Astrocyte (in vitro differentiated cells and primary cell): ENCODE measurements at regions not wholly inside any gene's neighbourhood (a gene's known extent, or its start where the extent isn't known, plus 50 kb on each side); places are given as distances from the start of the nearest gene placed in this dataset.

Source experiments
- DNase-seq: peaks from one replicate; pipeline ENCODE4 v3.0.0-alpha.2; 2010; ENCODE audit warnings: low read depth
- FAIRE-seq: peaks from 2 replicates; lab custom pipeline; 2011; peaks lifted over from hg19 to GRCh38; lab: Jason Lieb, UNC
- H2AFZ ChIP-seq: 2 replicates; pipeline ENCODE4 v1.6.0; 2012; ENCODE audit warnings: low read depth, low read length, inconsistent platforms
- H3K27ac ChIP-seq: 2 replicates; pipeline ENCODE4 v1.5.1; 2011; ENCODE audit warnings: low read depth, low read length, inconsistent platforms
- H3K27me3 ChIP-seq: 2 replicates; pipeline ENCODE4 v1.6.0; 2011; ENCODE audit warnings: low read length, inconsistent platforms; ENCODE audit not compliant: insufficient read depth
- H3K36me3 ChIP-seq: 2 replicates; pipeline ENCODE4 v1.5.1; 2011; ENCODE audit warnings: low read length, inconsistent platforms; ENCODE audit not compliant: insufficient read depth
- H3K4me1 ChIP-seq: 2 replicates; pipeline ENCODE4 v1.5.1; 2011; ENCODE audit warnings: low read length, inconsistent platforms; ENCODE audit not compliant: insufficient read depth
- H3K4me2 ChIP-seq: 2 replicates; pipeline ENCODE4 v1.6.0; 2012; ENCODE audit warnings: low read length, inconsistent platforms
- H3K4me3 ChIP-seq: 2 replicates; pipeline ENCODE4 v1.5.1; 2011; ENCODE audit warnings: low read depth, mild to moderate bottlenecking, low read length, inconsistent platforms; ENCODE audit not compliant: insufficient read depth
- H3K79me2 ChIP-seq: 2 replicates; pipeline ENCODE4 v1.6.0; 2012; ENCODE audit warnings: mild to moderate bottlenecking, low read length, inconsistent platforms; ENCODE audit not compliant: insufficient read depth
- H3K9ac ChIP-seq: 2 replicates; pipeline ENCODE4 v1.6.0; 2012; ENCODE audit warnings: mild to moderate bottlenecking, low read length, inconsistent platforms
- H3K9me3 ChIP-seq: 2 replicates; pipeline ENCODE4 v1.5.1; 2012; ENCODE audit warnings: low read depth, mild to moderate bottlenecking, low read length, inconsistent platforms; ENCODE audit not compliant: insufficient read depth
- H4K20me1 ChIP-seq: 2 replicates; pipeline ENCODE4 v1.6.0; 2012; ENCODE audit warnings: low read length, inconsistent platforms; ENCODE audit not compliant: insufficient read depth
- H3K27ac Mint-ChIP-seq: one replicate; pipeline ENCODE4 v1.8.0; 2021; ENCODE audit warnings: mild to moderate bottlenecking, mixed read lengths; ENCODE audit not compliant: unreplicated experiment
- H3K27me3 Mint-ChIP-seq: one replicate; pipeline ENCODE4 v1.8.0; 2021; ENCODE audit warnings: low read depth, mixed read lengths; ENCODE audit not compliant: unreplicated experiment
- H3K36me3 Mint-ChIP-seq: one replicate; pipeline ENCODE4 v1.8.0; 2021; ENCODE audit warnings: low read depth, mixed read lengths; ENCODE audit not compliant: unreplicated experiment
- H3K4me1 Mint-ChIP-seq: one replicate; pipeline ENCODE4 v1.8.0; 2021; ENCODE audit warnings: low read depth, mixed read lengths; ENCODE audit not compliant: unreplicated experiment
- H3K4me3 Mint-ChIP-seq: one replicate; pipeline ENCODE4 v1.8.0; 2021; ENCODE audit warnings: mild to moderate bottlenecking, moderate library complexity, mixed read lengths; ENCODE audit not compliant: unreplicated experiment
- H3K9me3 Mint-ChIP-seq: one replicate; pipeline ENCODE4 v1.8.0; 2021; ENCODE audit warnings: mild to moderate bottlenecking, mixed read lengths; ENCODE audit not compliant: unreplicated experiment
- CTCF ChIP-seq: IDR thresholded peaks from 2 replicates; pipeline ENCODE4 v1.5.1; 2011; ENCODE audit warnings: low read depth, mild to moderate bottlenecking, inconsistent platforms, low read length, moderate library complexity; ENCODE audit not compliant: insufficient read depth
- EZH2 ChIP-seq: IDR thresholded peaks from 2 replicates; pipeline ENCODE4 v1.6.1; 2012; ENCODE audit warnings: mild to moderate bottlenecking, low read length, inconsistent platforms; ENCODE audit not compliant: insufficient read depth

GRCh38 chr6:2481307-2481706 is 235.9 kb upstream of the GMDS start:
- no peaks in the 10 kb centered on the region for H4K20me1 ChIP-seq
- H3K27ac Mint-ChIP-seq, result no peak overlapping the region

GRCh38 chr6:2480267-2480966 is 235.0 kb upstream of the GMDS start:
- H3K27ac Mint-ChIP-seq, result no peak overlapping the region
- no peaks in the 10 kb centered on the region for H3K36me3 Mint-ChIP-seq
- Histone ChIP-seq H3K79me2 (no peaks in the 10 kb centered on the region), H3K27ac (no peak overlapping the region), H3K4me2 (no peak overlapping the region), H4K20me1 (no peaks in the 10 kb centered on the region), H3K9ac (no peak overlapping the region), H3K27me3 (peaks cover 3% of the 10 kb centered on the region), H2AFZ (no peak overlapping the region), H3K4me1 (peaks cover 10% of the 10 kb centered on the region), H3K36me3 (no peaks in the 10 kb centered on the region), H3K9me3 (peaks cover 9% of the 10 kb centered on the region), H3K4me3 (no peak overlapping the region)
- no peak for TF ChIP-seq CTCF
- TF ChIP-seq EZH2, result no peak
- no peak overlapping the region for H3K4me3 Mint-ChIP-seq
- peaks cover 11% of the 10 kb centered on the region for H3K27me3 Mint-ChIP-seq
- DNase-seq (no peak), FAIRE-seq (no peak)
- peaks cover 5% of the 10 kb centered on the region for H3K9me3 Mint-ChIP-seq
- H3K4me1 Mint-ChIP-seq, result peaks cover 7% of the 10 kb centered on the region

More at GRCh38 chr6:2481307-2481706, 235.9 kb upstream of the GMDS start:
- peaks cover 7% of the 10 kb centered on the region for H3K4me1 Mint-ChIP-seq
- Histone ChIP-seq H3K36me3 (no peaks in the 10 kb centered on the region), H2AFZ (no peak overlapping the region), H3K27ac (no peak overlapping the region), H3K9me3 (peaks cover 9% of the 10 kb centered on the region), H3K4me3 (no peak overlapping the region), H3K9ac (no peak overlapping the region), H3K4me1 (peaks cover 10% of the 10 kb centered on the region), H3K27me3 (peaks cover 3% of the 10 kb centered on the region), H3K4me2 (no peak overlapping the region), H3K79me2 (no peaks in the 10 kb centered on the region)
- FAIRE-seq, result no peak
- no peak for DNase-seq
- TF ChIP-seq CTCF (no peak), EZH2 (no peak)
- H3K4me3 Mint-ChIP-seq, result no peak overlapping the region
- H3K9me3 Mint-ChIP-seq, result peaks cover 5% of the 10 kb centered on the region
- peaks cover 11% of the 10 kb centered on the region for H3K27me3 Mint-ChIP-seq
- no peaks in the 10 kb centered on the region for H3K36me3 Mint-ChIP-seq

GRCh38 chr6:2478200-2478599 is 232.8 kb upstream of the GMDS start:
- H3K36me3 Mint-ChIP-seq, result peaks cover 2% of the 10 kb centered on the region
- H3K4me3 Mint-ChIP-seq, result no peak overlapping the region
- peak overlapping the region; percentile 84 for H3K27ac Mint-ChIP-seq
- FAIRE-seq, result no peak
- TF ChIP-seq EZH2 (no peak), CTCF (no peak)
- Histone ChIP-seq H3K4me3 (no peak overlapping the region), H3K36me3 (no peaks in the 10 kb centered on the region), H3K27ac (no peak overlapping the region), H3K27me3 (peaks cover 3% of the 10 kb centered on the region), H3K9me3 (peaks cover 9% of the 10 kb centered on the region), H3K4me1 (peaks cover 10% of the 10 kb centered on the region), H4K20me1 (no peaks in the 10 kb centered on the region), H3K9ac (no peak overlapping the region), H3K4me2 (peak overlapping the region; percentile 49), H3K79me2 (no peaks in the 10 kb centered on the region), H2AFZ (no peak overlapping the region)
- H3K9me3 Mint-ChIP-seq, result peaks cover 7% of the 10 kb centered on the region
- peaks cover 7% of the 10 kb centered on the region for H3K4me1 Mint-ChIP-seq
- peaks cover 14% of the 10 kb centered on the region for H3K27me3 Mint-ChIP-seq
- DNase-seq, result peak; percentile 67
